Renal cortex interstitium (tissue), 11 donors: ENCODE measurements at regions not wholly inside any gene's neighbourhood (a gene's known extent, or its start where the extent isn't known, plus 50 kb on each side); places are given as distances from the start of the nearest gene placed in this dataset.

Source experiments
- DNase-seq, 11 donors: peaks; one replicate each; pipeline ENCODE4 v3.0.0-alpha.2; 2013; ENCODE audit warnings: low read depth in 9 of 11, low spot score in 4 of 11; ENCODE audit errors: extremely low read depth in 1 of 11

DNA sequence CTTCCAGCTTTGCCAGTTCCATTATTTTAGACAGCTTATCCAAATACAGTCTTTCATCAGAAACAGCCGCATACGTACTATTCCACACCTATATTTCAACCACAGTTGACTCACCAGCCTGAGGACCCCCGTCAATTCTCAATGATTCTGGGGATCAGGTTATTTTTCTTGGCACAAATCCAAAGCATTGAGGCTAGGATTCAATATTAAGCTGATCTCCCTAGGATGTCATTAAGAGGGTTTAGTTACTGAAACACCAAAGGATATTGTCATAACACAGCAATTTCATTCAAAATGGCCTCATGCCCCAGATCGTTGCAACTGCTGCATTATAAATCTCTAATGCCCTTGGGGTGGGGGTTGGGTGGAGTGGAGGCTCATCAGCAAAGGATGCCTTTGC lies 214.6 kb downstream of the PTEN start:
- no peak for DNase-seq

- DNase-seq: peak in 5 of 11 donors; percentile 18 to 62 (median 48)
Observed at GRCh38 chr10:88080213-88080612, 216.8 kb downstream of the PTEN start.

- no peak for DNase-seq
Observed at GRCh38 chr10:88081457-88082054, 218.1 kb downstream of the PTEN start.

- DNase-seq: no peak
Observed at GRCh38 chr10:88082391-88082790, 219.0 kb downstream of the PTEN start.

DNA sequence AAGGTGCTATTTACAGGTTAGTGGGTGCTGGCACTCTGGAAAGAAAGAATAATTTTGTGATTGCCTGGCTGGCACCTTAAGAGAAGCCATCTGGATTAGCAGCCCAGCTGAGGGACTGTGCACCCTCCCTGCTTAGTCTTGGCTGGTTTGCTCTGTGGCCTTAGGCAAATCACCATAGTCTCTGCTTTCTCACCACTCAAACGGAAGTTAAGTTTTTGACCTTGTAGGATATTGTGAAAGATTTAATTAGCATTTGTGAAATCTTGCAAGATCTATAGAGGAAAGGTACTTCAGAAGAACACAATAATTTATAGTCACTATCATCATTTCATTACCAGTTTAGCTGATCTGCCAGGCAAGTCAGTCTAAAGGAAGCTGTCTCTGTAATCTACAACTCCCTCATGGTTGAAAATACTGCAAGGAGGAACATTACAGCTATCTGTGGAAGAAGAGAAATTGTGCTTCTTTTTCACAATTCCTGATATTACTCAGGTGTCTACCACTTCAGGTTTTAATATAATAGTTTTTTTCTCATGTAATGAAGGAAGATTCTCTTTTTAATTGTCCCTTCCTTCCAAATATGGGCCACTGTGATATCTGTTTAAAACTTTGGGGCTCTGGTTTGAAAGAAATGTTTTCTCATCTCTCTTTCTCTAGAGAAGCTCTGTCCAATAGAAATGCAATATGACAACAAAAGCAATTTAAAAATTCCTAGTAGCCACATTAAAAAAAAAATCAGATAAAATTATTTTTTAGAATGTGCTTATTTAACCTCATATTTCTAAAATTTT lies 219.6 kb downstream of the PTEN start:
- no peak for DNase-seq

DNA sequence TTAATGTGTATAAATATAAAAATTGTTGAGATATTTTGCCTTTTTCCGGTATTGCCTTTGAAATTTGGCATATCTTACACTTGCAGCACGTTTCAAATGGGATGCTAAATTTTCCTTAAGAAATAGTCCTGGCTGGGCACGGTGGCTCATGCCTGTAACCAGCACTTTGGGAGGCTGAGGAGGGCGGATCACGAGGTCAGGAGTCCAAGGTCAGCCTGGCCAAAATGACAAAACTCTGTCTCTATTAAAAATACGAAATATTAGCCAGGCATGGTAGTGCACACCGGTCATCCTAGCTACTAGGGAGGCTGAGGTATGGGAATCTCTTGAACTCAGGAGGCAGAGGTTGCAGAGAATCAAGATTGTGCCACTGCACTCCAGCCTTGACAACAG lies 220.2 kb downstream of the PTEN start:
- DNase-seq: no peak

DNA sequence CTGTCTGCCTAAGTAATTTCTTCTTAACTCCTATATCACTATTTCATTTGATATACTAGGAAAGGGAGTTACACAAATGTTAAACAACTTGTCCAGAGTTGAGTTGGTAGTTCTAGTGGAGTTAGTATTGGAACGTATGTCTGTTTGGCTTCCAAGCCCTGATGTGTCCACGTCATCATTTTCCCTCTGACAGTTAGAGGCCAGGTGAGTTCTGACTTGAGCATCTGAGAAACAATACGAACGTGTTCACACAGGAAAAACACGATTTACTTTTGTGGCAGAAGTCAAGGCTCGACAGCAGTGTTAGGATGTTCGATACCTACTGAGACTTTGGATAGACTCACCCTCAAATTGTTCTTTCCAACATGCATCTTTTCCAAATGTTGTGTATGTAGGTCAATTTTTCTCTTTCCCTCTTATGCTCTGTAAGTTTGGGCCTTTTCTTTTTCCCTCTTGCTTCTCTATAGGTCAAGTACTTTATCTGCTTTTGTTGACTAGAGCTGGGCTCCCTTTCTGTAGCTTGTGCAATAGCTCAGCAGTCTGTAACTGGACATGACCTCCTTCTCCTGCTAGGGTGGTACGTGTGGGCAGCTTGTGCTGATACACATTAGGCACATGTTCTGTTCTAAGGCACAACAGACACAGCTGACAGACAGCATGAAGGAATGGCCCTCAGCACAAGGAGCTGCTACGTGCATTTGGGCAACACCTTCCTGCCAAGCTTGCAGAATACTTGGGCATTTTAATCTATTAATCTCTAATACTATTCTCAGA lies 222.9 kb downstream of the PTEN start:
- DNase-seq: no peak

DNA sequence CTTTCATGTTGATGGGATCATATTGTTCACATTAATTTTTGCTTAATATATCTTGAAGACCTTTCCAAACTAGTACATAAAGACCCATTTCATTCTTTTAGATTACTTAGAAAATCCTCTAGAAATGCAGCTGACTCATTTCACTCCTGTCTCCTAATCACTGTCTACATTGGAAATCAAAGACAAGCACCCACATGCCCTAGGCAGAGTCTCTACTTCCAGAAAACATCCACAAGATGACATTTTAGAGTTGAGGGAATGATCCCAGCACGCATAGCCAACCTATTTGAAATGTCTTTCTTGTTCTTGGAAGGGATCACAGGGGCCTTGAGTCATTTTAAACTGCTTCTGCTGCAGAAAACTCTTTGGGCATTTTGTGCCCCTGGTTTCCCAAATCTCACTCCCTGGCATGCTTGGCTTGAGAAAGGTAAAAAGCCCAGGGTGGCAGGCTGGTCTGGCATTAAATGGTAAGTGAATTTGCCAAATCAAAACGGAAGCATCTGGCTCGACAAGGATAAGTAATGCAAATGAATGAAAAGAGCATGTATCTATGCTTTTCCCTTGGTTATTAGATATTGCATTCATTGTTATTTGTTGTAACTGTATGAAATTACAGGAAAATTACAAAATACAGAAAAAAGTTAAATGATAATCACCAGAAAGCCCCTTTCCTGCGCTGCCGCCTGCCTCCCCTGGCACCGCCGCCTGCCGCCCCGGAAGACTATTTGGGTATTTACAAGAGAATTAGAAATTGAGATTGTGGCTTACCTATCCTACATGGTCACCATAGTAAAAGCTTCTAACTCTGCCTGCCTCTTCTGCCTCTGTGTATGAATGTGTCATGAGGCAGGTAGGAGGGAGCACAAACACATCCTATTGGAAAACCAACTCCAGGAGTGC lies 225.3 kb downstream of the PTEN start:
- no peak for DNase-seq

DNA sequence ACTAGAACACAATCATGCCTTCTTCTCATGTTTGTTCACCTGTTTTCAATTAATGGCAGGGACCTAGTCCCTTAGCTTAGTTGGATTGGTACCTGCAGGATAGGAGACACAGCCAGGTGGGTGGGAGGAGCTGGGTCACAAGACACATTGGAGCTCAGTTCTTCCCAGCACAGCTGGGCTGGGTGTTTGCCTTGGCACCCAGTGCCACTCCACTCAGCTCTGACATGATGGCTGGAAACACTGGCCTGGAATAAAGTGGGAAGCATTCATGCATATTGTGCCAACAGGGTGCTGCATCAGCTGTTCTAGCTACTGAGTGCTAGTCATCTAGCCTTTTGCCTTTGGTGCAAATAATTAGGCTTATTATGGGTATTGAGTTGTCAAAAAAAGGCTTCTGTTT lies 226.1 kb downstream of the PTEN start:
- no peak for DNase-seq

DNA sequence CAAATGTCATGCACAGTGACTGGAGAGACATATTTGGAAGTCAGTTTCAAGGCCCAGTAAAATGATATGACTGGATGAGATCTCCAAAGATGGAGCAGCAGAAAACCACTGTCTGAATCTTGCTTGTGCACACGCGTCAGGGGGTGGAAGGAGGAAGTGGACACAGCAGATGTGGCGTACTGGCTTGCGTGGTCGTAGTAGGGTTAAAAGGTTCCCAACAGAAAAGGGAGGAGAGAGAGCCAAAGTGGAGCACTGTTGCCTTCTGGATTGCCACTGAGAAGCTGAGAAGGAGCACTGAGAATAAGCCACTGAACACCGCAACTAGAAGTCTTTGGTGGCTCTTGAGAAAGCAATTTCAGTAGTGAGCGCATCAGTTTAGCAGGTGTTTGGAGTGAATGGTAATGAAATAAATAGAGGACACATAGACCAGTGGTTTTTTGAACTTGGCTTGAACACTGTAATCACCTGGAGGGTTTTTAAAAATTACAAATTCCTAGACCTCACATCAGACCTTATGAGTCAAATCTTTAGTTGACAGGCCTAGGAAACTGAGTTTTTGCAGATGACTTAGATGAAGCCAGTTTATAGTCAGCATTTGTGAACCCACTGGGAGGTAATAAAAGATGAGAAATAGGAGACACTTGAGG lies 227.3 kb downstream of the PTEN start:
- no peak for DNase-seq

DNA sequence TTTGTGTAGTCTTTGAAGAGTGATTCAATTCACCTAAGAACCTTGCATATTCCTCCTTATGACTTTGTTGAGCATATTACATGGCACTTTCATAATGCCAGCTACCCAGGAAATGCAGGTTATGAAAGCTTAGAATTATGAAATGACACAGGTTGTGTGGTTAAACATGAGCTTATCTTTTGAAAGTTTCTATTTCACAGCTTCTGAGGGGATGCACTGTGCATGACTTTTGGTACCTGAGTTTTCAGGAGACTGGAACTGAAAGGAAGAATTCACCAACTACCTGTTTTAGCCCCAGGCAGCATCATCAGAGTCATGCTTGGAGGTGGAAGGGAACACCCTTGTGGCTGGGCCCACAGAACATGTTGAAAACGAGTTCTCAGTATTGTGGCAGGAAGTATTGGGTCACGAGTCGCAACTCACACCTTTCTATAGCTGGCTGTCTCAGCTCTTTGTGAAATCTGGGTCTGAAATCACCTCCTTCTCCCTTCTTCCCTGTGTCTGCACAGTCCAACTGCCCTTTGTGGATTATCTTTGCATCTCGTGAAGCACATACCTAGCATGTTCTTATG lies 228.2 kb downstream of the PTEN start:
- DNase-seq: no peak

DNA sequence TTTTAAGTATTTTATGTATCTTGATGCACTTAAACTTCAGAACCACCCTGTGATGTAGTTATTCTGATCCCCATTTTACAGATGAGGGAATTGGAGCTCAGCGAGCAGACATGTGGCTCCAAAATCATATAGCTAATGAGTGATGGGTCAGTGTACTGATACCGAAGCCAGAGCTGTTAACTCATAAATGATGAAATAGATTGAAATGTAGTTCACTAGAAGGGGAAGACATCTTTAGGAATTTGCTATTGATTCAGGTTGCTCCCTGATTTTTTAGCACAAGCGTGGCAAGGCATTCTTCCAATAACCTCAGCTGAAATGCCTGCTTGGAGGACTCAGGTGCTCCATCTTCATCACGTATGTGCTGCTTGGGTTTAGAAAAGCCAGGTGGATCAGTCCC lies 228.8 kb downstream of the PTEN start:
- no peak for DNase-seq

GRCh38 chr10:88092973-88093372 lies 229.5 kb downstream of the PTEN start:
- DNase-seq: peak in 1 of 11 donors; percentile 15

GRCh38 chr10:88094795-88095194 lies 231.4 kb downstream of the PTEN start:
- no peak for DNase-seq

DNA sequence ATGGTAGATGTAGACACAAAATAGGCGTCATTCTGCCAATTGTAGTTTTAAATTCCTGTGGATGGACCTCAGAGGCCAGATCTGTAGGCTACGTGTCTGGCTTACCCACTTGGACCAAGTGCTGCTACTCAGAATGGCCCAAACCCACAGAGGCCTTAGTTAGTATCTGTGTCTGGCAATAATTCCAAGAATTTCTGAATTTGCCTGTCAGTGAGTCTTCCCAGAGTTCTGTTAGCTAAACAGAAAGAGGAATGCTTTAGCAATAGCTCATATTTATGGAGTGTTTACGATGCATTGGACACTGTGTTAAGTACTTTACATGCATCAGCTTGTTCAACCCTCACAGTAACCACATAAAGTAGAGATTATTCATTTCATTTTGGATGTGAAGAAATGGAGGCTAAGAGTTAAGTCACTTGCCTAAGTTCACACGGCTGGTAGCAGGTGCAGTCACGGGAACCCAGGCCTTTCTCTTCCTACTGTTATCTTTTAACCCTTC lies 231.8 kb downstream of the PTEN start:
- DNase-seq: peak in 5 of 11 donors; percentile 39 to 67 (median 54)

GRCh38 chr10:88095778-88096431 lies 232.5 kb downstream of the PTEN start:
- DNase-seq: no peak

DNA sequence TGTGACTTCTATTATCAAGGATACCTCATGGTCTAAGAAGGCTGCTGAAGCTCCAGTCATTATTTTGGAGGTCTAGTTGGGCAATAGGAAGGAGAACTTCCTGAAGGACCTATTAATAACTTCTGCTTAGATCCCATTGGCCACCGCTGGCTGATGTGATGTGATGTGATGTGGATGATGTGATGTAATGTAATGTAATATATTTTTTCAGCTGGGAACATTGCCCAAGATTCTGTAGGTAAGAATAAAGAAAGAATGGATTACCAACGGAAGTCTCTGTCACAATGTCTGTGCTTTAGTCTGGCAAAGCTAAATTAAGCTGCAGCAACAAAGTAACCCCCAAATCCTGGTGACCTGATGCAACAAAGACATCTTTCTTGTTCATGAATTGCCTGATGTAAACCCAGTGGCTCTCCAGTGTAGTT lies 233.7 kb downstream of the PTEN start:
- DNase-seq: no peak

DNA sequence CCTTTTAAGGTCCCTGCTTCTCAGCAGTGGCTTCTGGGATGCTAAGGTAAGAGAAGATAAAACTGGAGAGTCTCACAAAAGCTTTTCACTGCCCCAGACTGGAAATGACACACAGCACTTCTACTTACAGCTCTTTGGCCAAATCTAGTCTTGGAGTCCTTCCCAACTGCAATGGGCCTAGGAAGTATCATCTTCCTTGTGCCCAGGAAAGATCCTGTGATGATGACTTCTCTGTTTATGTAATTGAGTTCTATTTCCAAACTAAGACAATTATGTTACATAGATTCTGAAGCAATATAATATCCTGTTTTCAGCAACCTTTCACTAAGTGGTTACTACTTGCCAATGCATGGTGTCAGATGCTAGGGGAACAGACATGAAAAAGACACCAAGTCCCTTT lies 234.1 kb downstream of the PTEN start:
- DNase-seq: no peak
